ENCODE measurements at regions not wholly inside any gene's neighbourhood (a gene's known extent, or its start where the extent isn't known, plus 50 kb on each side); places are given as distances from the start of the nearest gene placed in this dataset.
"Not testable (repeated sequence)": the region's sequence is repeated elsewhere in the genome, so short reads cannot be mapped to it uniquely, and the experiment has no call there.

- Histone ChIP-seq H3K36me3 (ENCODE audit: control insufficient read depth, insufficient read depth, low read length, severe bottlenecking) (no peaks in the 10 kb centered on the region), H3K4me1 (ENCODE audit: control insufficient read depth, insufficient read depth, low read length) (no peaks in the 10 kb centered on the region), H3K4me3 (ENCODE audit: low read length) (no peak overlapping the region), H3K9me3 (ENCODE audit: control insufficient read depth, low read length) (peaks cover 21% of the 10 kb centered on the region), H3K27me3 (replicated peaks; ENCODE audit: control insufficient read depth, insufficient read depth, low read length) (no peaks in the 10 kb centered on the region), H3K9ac (ENCODE audit: low read length) (no peak overlapping the region)
- no peak for DNase-seq (ENCODE audit: low read depth)
These were observed 65.7 kb upstream of the PKN2 start for GRCh38 chr1:88618331-88618730.

- DNase-seq (ENCODE audit: low read depth); H3K4me3 ChIP-seq (ENCODE audit: low read length); H3K36me3 ChIP-seq (ENCODE audit: control insufficient read depth, insufficient read depth, low read length, severe bottlenecking); H3K9ac ChIP-seq (ENCODE audit: low read length); H3K4me1 ChIP-seq (ENCODE audit: control insufficient read depth, insufficient read depth, low read length); H3K27me3 ChIP-seq (replicated peaks; ENCODE audit: control insufficient read depth, insufficient read depth, low read length): not testable (repeated sequence)
- H3K9me3 ChIP-seq (ENCODE audit: control insufficient read depth, low read length) = peaks cover 21% of the 10 kb centered on the region
These were observed 61.0 kb upstream of the PKN2 start for GRCh38 chr1:88623101-88623500.
